Sigmoid colon (tissue), 6 donors: ENCODE measurements at regions not wholly inside any gene's neighbourhood (a gene's known extent, or its start where the extent isn't known, plus 50 kb on each side); places are given as distances from the start of the nearest gene placed in this dataset.

Experiments
- DNase-seq: peaks from one replicate; pipeline ENCODE4 v3.0.0-alpha.2; 2019
- H3K27ac ChIP-seq, 4 donors: fragments of 200-600 bp; sonication (generic); one replicate each; pipeline ENCODE4 v1.5.1; 2016 to 2019; ENCODE audit warnings: mild to moderate bottlenecking in 1 of 4
- H3K27me3 ChIP-seq, 3 donors: fragments of 200-600 bp; sonication (generic); one replicate each; pipeline ENCODE4 v1.5.1; 2019; ENCODE audit warnings: mild to moderate bottlenecking in 1 of 3
- H3K36me3 ChIP-seq, 4 donors: fragments of 200-600 bp; sonication (generic); one replicate each; pipeline ENCODE4 v1.5.1; 2016 to 2019
- H3K4me1 ChIP-seq, 4 donors: fragments of 200-600 bp; sonication (generic); one replicate each; pipeline ENCODE4 v1.5.1; 2017 to 2019
- H3K4me3 ChIP-seq, 4 donors: fragments of 200-600 bp; sonication (generic); one replicate each; pipeline ENCODE4 v1.5.1; 2017 to 2019; ENCODE audit warnings: mild to moderate bottlenecking in 2 of 4, moderate library complexity in 1 of 4
- H3K9me3 ChIP-seq, 4 donors: fragments of 200-600 bp in 3 of 4; sonication (generic) in 3 of 4; one replicate each; pipeline versions ENCODE4 v1.5.1 to v1.6.1; 2013 to 2019
- EP300 ChIP-seq, 4 donors: sonication (generic); formaldehyde crosslinking; IDR thresholded peaks; one replicate each; pipeline ENCODE4 v1.6.1; 2017; ENCODE audit warnings: antibody characterized with exemption in 4 of 4
- POLR2A ChIP-seq, 2 donors: fragments of 450-650 bp; IDR thresholded peaks; one replicate each; pipeline ENCODE4 v1.6.1; 2016; ENCODE audit warnings: antibody characterized with exemption in 2 of 2, mild to moderate bottlenecking in 2 of 2, moderate library complexity in 2 of 2
- POLR2AphosphoS5 ChIP-seq, 4 donors: sonication (generic); formaldehyde crosslinking; IDR thresholded peaks; one replicate each; pipeline ENCODE4 v1.6.1; 2017; ENCODE audit warnings: antibody characterized with exemption in 4 of 4
- WGBS, 2 donors: extraction: QIAGEN DNeasy Blood & Tissue Kit; methylation state at CpG; one replicate each; pipeline ENCODE4 v1.1.7; 2013; 5-methylcytosine and 5-hydroxymethylcytosine counted together
- intact Hi-C: fragments of 100-400 bp; cut with DNase I; formaldehyde crosslinking; loops from one replicate; pipeline ENCODE4 v1.15.1; 2023
- TF ChIP-seq, protein P1 (sequence below), 4 experiments: fragments of 450-650 bp in 3 of 4; fragments of 200-600 bp in 1 of 4; IDR thresholded peaks; one replicate each; pipeline ENCODE4 v1.5.1; 2016 to 2019; ENCODE audit warnings: antibody characterized with exemption in 4 of 4, mild to moderate bottlenecking in 3 of 4, moderate library complexity in 2 of 4
- donor health status: healthy with polysubstance abuse.
- donor health status: healthy.

DNA sequence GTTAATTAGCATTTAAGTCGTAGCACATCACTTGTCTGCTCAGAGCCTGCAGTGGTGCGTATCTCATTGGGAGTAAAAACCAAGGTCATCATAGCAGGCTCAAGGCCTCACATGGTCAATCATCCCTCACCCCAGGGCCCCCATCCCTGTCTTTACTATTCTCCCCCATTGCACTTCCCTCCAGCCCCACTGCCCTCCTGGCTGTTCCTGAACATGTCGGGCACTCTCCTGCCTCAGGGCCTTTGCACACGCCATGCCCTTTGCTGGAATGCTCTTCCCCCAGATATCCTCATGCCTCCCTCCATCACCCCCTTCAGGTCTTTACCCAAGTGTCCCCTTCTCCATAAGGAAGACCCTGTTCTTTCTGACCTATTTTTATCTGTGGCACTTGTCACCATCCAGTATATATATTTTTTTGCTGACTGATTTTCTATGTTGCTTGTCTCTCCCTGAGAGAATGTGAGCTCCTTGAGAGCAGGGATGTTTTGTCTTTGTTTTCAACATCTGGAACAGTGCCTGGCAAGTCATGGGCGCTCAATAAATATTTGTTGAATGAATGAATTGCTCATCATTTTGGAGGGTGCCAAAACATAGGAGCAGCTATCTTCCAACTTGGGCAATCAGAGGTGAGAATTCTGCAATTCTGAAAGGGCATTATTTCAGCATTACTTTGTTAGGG lies 74.1 kb upstream of the POU3F1 start:
- intact Hi-C loops: no loop called here
- no peak overlapping the region for H3K4me3 ChIP-seq
- no peaks in the 10 kb centered on the region for H3K27me3 ChIP-seq
- no peak for DNase-seq
- H3K27ac ChIP-seq: no peak overlapping the region
- TF ChIP-seq, protein P1, sequence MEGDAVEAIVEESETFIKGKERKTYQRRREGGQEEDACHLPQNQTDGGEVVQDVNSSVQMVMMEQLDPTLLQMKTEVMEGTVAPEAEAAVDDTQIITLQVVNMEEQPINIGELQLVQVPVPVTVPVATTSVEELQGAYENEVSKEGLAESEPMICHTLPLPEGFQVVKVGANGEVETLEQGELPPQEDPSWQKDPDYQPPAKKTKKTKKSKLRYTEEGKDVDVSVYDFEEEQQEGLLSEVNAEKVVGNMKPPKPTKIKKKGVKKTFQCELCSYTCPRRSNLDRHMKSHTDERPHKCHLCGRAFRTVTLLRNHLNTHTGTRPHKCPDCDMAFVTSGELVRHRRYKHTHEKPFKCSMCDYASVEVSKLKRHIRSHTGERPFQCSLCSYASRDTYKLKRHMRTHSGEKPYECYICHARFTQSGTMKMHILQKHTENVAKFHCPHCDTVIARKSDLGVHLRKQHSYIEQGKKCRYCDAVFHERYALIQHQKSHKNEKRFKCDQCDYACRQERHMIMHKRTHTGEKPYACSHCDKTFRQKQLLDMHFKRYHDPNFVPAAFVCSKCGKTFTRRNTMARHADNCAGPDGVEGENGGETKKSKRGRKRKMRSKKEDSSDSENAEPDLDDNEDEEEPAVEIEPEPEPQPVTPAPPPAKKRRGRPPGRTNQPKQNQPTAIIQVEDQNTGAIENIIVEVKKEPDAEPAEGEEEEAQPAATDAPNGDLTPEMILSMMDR (IDR thresholded peaks at IDR 0.05): no peak
- no peak for TF ChIP-seq EP300 (IDR thresholded peaks at IDR 0.05)
- no peaks in the 10 kb centered on the region for H3K4me1 ChIP-seq
- H3K9me3 ChIP-seq: no peaks in the 10 kb centered on the region
- WGBS, 2 donors: 89 to 90% methylated on average over 5 of the region's 5 CpGs
- no peaks in the 10 kb centered on the region for H3K36me3 ChIP-seq

GRCh38 chr1:38118976-38119375 lies 72.4 kb upstream of the POU3F1 start:
- Histone ChIP-seq H3K4me3 (no peak overlapping the region), H3K9me3 (no peaks in the 10 kb centered on the region), H3K27ac (no peak overlapping the region), H3K27me3 (no peaks in the 10 kb centered on the region), H3K4me1 (no peaks in the 10 kb centered on the region), H3K36me3 (no peaks in the 10 kb centered on the region)
- TF ChIP-seq POLR2AphosphoS5 (IDR thresholded peaks at IDR 0.05): no peak
- intact Hi-C loops: no loop called here
- DNase-seq: no peak
- 76 to 80% methylated on average over 9 of the region's 9 CpGs for WGBS, 2 donors

DNA sequence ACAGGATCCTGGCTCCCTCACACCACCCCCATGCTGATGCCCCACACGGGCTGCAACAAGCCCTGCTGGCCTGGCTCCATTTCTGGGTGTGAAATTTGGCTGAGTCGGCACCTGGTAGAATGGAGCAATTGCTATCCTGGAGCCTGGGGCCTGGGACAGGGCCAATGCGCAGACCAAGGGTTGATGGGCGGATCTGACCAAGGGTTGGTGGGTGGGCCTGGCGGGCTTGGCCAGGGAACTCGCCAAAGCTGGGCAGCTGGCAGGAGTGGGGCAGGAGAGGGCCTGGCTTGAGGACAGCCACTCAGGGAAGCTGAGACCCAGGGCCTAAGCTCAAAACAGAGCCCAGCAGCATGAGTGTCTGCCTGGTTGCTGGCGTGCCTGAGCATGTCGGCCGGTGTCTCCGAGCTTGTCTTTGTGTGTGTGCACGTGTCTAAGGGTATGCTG lies 70.9 kb upstream of the POU3F1 start:
- 77 to 89% methylated on average over 11 of the region's 11 CpGs for WGBS, 2 donors

GRCh38 chr1:38115682-38116202 lies 69.1 kb upstream of the POU3F1 start:
- H3K27ac ChIP-seq: no peak overlapping the region
- H3K36me3 ChIP-seq: no peaks in the 10 kb centered on the region
- DNase-seq: no peak
- H3K4me1 ChIP-seq: no peaks in the 10 kb centered on the region
- no peaks in the 10 kb centered on the region for H3K27me3 ChIP-seq
- intact Hi-C loops: no loop called here
- no peak overlapping the region for H3K4me3 ChIP-seq
- TF ChIP-seq POLR2A (IDR thresholded peaks at IDR 0.05) (no peak), POLR2AphosphoS5 (IDR thresholded peaks at IDR 0.05) (no peak), EP300 (IDR thresholded peaks at IDR 0.05) (no peak)
- TF ChIP-seq, protein P1 (IDR thresholded peaks at IDR 0.05): no peak
- no peaks in the 10 kb centered on the region for H3K9me3 ChIP-seq
- 85 to 88% methylated on average over 9 of the region's 9 CpGs for WGBS, 2 donors

More for the DNA sequence above, 70.9 kb upstream of the POU3F1 start:
- TF ChIP-seq POLR2A (IDR thresholded peaks at IDR 0.05) (no peak), POLR2AphosphoS5 (IDR thresholded peaks at IDR 0.05) (no peak), EP300 (IDR thresholded peaks at IDR 0.05) (no peak)
- TF ChIP-seq, protein P1 (IDR thresholded peaks at IDR 0.05): no peak
- Histone ChIP-seq H3K36me3 (no peaks in the 10 kb centered on the region), H3K4me1 (no peaks in the 10 kb centered on the region), H3K9me3 (no peaks in the 10 kb centered on the region), H3K4me3 (no peak overlapping the region), H3K27me3 (no peaks in the 10 kb centered on the region), H3K27ac (no peak overlapping the region)
- no peak for DNase-seq
- intact Hi-C loops: no loop called here

DNA sequence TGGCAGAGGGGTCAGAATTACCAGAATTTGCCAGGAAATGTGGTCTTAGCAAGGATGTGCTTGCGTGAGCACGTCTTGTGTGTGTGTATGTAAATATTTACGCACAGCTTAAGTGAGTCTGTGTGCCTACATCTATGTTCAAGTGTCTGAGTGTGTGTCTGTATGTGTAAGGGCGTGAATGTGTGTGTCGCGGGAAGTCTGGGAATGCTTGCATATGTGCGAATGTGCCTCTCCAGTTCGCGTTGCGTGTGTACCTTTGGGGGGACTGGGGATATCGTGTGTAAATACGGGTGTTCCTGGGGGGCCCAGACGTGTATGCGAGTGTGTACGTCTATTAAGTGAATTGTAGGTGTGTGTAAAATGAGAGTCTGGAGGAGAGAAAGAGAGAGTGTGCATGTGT lies 68.6 kb upstream of the POU3F1 start:
- Histone ChIP-seq H3K36me3 (no peaks in the 10 kb centered on the region), H3K27me3 (no peaks in the 10 kb centered on the region), H3K4me1 (no peaks in the 10 kb centered on the region), H3K27ac (no peak overlapping the region), H3K9me3 (no peaks in the 10 kb centered on the region), H3K4me3 (no peak overlapping the region)
- DNase-seq: no peak
- intact Hi-C loops: no loop called here
- WGBS, 2 donors: 86 to 88% methylated on average over 15 of the region's 15 CpGs
- no peak for TF ChIP-seq EP300 (IDR thresholded peaks at IDR 0.05)
- TF ChIP-seq POLR2A (IDR thresholded peaks at IDR 0.05): no peak
- no peak for TF ChIP-seq POLR2AphosphoS5 (IDR thresholded peaks at IDR 0.05)
- TF ChIP-seq, protein P1 (IDR thresholded peaks at IDR 0.05): no peak
